HG03460 (cell line): ENCODE measurements at regions not wholly inside any gene's neighbourhood (a gene's known extent, or its start where the extent isn't known, plus 50 kb on each side); places are given as distances from the start of the nearest gene placed in this dataset.

Experiments used
- ATAC-seq: cut with Tn5 transposase; IDR thresholded peaks from one replicate; pipeline ENCODE4 v1.9.1; 2021; ENCODE audit not compliant: unreplicated experiment

DNA sequence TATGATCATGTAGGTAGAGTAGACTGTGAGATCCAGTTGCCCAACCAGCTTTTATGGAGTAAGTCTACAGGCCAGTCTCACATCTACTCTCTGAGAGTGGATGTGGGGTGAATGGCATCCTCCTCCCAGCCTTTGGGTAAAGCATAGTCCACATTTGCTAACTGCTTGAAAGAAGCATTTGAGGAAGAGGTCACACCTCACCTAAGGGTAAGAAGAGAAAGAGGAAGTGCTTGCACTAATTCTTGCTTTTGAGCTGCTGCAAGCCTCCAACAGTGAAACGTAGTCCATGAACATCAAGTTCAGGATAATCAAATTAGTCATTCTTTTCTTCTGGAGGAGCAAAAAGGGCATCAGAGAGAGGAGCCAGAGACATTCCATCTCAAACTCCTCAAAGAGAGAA lies 93.9 kb upstream of the AGR3 start:
- ATAC-seq, result no peak

DNA sequence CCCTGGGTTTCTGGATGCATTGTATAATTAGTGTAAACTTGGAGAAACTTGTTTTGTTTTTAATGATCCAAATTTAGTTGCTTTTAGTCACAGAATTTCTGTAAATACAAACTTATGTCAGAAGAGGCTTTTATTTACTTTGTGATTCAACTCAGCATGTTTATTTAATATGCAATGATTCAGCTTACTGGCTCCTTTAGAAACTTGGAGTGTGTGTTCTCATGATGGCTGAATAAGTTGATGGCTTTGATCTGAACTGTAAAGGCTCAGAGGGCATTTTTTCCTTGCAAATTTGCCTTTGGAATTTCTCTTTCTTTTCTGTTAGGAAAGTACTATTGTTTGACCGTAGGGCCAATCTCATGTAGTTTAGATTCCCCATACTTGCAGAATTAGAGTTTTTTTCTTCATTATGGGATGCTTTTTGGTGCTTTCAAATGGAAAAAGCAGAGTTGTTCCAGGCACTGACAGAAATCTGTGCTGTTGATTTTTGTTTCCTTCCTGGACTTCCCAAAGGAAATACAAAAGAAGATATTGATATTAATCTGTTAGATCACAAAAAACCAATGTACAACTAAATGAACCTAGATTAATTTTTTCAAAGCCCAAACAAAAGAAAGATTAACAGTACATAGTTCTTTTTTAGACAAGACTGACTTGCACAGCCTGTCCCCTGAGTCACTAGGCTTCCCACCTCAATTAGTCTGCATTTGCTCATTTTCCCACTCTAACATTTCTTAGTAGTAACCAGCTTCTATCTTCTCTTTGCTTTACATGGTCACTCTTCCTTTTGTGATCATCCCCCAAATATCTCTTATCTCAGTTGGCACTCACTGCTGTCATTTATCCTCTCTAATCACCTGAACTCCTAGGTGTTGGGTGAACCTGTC lies 96.8 kb upstream of the AGR3 start:
- no peak for ATAC-seq

DNA sequence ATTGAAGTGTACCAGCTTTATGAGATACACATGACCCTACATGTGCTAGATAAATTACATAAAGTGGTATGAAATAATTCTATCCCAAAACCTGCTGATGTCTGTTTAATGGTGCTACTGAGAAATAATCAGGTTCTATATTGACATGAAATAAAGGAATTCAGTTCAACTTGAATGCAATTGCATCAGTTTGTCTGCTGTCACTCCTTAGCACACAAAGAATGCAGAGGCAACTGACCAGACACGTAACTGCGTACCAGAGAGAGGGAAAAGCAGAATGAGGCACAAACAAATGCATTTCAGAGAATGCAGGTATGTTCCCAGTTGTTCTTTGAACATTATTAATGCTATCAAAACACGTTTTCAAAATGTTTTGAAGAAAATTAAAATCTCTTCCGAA lies 98.8 kb upstream of the AGR3 start:
- no peak for ATAC-seq

DNA sequence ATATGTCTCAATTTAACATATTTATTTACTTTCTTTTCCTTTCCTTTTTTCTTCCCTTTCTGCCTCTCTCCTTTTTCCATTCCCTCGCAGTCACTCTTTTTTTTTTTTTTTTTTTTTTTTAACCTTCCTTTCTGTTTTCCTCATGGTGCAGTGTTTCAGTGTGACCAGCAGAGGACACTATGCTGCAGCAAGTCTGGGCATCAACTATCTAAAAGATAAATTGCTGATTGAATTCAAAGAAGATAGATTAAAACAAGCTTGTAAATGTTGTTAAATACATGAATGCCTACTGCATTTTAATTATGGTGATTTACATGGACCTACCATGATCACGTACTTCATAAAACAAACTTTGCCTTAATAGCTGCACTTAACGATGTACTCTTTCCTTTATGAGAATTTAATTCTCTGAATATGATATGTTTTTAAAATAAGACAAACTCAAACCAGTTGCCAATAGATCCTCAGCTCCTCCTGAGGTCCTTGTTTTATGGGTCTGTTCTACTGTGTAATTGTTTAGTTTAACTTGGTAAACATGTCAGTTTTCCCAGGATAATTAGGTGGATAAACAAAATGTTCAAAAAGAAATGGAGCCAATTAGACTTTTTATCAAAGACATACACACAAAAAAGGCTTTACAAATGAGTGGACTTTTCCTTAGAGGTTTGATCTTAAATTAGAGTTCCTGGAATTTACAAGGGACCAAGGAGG lies 101.0 kb upstream of the AGR3 start:
- no peak for ATAC-seq

DNA sequence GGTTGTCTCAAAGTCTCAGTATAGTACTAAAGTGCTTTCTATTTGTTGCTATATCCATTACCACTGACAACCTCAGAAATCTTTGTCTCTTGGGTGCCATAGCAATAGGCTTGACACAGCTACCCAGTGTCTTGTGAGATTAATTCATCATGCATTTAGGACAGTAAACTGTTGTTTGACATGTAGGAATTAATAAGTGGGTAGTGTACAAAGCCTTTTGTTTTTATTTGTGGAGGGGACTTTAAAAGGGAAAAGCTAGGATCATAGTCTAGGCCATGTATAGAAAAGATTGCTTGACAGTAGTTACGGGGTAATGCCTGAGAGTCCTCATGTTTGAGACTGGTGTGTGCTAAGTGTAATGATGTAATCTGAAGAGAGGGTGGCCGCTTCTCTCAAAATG lies 102.6 kb upstream of the AGR3 start:
- ATAC-seq, result no peak

DNA sequence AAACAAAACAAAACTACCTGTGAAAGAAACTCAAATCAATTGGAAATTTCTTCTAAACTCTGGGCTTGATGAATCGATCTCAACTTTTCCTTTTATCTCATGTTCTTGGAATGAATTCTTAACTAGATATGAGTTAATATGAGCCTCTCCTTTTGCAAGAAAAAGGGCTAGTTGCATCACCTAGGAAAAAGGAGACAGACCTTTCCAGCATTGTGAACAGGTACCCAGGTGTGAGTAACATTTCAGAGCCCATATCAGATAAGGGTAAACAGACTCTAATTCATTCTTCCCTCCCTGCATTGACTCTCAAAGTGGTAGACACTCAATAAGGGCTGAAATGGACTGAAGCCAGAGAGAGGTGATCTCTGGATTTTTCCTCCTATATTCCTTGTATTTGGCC lies 103.8 kb upstream of the AGR3 start:
- ATAC-seq, result no peak

DNA sequence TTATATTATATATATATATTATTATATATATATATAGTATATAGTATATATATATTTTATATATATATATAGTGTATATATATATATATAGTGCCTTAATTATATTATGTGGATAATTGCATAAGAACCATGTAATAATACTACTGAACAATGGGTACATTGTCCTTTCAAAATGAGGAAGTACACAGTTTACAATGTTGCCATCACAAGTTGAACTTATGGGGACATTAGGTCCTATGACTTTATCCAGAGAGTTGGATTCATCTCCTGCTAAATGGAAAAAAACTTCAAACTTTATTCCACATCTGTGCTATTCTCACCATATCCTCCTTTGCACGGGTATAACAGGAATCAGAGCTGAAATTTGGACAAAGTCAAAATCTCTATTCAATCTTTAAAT lies 105.0 kb upstream of the AGR3 start:
- no peak for ATAC-seq

DNA sequence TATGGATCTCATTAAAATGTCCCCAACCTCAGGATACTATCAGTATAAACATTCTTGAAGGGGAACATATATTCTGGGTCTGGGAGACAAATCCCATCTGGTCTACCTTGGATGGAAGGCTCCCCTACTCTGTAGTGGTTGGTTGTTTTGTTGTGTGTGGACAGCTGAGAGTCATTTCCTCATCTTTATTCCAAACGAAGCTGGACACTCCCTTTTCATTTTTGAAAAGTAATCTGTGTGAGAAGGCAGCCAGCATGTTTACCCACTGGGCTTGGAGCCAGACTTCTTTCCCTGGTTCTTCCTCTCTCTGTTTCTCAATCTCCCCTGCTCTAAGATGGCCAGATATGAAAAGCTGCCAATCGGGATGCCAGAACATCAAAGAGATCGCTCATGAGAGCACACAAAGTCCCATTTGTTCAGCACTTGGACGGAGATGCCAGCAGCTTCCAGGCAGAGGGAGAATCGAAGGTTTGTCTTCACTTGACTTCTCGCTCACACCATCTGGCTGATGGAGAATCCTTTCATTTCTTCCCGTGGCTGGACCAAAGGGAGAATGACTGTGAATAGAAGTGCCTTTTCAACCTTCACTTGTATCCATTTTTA lies 108.1 kb upstream of the AGR3 start:
- ATAC-seq, result no peak

DNA sequence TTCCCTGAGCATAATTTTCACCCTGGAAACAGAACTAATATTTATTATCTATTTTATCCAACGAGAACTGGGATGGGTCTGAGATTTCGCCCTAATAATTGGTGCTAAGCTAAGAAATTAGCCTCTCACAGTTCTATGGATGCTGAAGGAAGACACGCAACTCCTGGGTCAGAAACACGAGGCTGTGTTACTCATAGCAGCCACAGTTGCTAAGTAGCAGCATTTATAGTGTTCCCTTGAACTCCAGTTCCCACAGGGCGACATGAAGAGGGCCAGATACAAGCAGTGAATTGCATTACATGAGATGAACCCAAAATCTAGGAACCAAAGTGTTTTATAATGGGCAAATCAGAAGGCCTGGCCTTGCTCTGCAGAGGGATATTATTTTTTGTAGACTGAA lies 109.8 kb upstream of the AGR3 start:
- no peak for ATAC-seq

DNA sequence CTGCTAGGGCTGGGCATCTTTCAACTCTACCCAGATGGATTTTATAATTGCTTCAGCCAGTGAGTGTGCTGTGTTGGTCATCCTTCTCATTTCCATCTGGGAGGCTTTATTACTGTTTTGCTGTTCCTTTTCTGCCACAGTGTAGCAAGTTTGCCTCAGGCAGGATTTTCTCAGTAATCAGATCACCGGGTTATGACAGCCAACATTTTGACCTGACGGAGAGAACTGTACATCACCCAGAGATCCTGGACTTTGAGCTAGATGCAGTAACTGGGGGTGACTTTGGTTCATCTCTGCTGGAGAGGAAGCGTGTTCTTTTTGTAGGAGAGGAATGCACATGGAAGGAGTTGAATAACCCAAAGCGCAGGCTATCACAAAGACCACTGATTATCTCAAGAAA lies 111.8 kb upstream of the AGR3 start:
- no peak for ATAC-seq

DNA sequence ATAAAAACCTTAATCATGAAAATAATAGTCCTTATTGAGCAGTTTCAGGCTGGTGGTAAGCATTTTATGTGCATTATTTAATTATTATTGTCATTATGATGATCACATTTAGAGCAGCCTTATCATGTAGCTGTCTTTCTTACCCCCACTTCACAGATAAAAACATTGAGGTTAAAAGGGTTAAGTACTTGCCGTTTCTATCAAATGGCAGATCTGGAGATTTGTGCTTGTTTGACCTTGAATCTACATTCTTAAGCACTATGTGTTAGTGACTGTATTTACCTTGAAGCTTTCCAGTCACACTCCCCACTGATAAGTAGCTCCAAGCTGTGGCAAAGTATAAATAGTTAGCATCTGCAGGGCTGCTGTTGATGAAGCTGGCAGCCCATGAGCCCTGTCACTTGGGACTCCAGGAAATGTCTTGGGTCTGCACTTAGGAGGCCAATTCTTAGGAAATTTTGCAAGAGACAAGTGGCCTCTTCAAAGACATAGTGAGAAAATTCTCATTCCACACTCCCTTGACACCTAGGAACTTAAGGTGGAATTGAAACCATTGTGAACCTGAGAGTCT lies 116.8 kb upstream of the AGR3 start:
- no peak for ATAC-seq

DNA sequence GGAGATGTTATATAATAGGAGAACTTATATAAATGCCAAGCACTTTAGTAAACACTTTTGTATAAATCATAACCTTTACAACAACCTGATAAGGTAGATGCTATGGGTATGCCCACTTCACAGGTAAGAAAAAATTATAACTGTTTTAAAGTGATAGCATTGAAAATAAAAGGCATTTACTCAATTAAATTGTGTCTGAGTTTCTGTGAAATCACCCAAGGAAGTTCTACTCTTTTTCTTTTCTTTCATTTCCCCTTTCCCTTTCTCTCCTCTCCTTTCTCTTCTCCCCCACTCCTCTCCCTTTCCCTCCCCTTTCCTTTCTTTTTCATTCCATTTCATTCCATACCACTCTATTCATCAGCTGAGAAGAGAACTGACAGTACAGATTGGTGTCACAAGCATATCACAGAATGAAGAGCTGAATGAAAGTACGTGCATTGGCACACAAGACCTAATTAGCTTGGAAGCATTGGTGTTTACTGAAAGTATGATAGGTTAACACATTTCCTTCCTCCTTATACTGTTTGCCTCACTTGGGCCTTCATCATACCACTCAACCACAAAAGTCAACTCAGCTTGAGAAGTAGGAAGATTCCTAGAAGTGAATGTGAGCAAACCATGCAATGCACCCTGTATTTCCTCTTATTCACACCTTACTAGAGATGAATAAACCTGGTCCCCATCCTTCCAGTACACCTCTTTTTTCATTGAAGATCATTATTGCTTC lies 117.9 kb upstream of the AGR3 start:
- ATAC-seq, result no peak

DNA sequence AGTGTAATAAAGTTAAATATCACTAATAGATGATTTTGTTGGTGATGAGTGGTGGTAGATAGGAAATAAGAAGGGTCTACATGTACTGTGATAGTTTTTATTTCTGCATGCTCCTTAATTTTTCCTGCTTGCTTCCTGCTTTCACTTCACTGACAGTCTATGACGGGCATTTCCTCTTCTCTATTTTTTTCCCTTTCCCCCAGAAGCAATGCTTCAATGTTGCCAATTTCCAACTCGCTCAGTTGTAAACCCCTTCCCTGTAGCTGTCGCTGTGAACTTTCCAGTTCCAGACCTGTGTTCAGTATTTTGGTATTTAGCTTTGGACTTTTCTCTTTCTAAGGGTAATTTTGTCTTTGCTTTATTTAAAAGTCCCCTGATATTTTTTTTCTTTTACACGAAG lies 123.5 kb upstream of the AGR3 start:
- ATAC-seq, result no peak

DNA sequence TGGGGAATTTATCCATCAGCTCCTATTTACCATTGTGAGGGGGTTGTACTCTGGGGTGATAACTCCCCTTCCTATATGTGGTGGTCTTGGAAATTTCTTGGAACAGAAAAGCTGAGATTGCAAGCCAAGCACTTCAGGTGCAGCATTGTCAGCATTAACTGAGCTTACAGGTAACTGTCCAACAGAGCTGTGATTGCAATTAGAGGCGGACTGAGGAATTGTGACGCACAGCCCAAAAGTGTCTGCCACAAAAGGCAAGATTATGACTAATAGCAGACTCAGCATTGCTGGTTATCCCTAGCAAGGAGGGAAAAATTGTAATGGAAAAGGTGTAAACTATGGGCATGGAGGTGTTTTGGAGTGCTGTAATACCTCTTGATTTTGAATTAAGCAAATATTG lies 126.1 kb upstream of the AGR3 start:
- no peak for ATAC-seq

DNA sequence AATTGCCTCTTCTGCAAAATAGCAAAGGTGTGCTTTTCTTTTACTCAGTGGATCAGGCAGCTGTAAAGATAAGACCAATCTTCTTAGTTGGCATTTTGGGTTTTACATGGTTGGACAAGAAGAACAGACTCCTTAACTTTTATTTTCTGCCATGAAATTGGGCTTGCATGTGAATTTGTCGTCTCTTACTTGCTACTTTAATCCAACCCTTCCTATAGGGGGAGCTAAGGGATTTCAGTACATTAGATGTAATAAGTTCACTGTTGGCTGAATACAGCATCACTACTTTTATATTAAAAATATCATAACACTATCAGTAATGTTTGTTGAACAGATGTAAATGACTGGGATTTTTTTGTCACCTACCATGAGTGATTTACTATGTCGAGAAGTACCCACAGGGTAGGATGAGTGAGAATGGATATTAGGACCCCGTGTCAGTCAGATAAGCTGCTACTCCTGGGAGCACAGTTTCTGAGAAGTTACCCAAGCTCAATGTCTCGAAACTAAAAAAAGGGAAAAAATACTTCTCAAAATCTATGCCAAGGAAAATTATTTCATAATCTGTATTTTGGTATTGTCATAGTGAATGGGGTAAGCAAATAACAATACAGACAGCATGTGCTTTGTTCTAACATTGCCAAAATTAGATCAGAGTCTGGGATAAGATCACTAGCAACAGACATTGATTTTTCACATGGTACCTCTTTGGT lies 127.4 kb upstream of the AGR3 start:
- ATAC-seq, result no peak

DNA sequence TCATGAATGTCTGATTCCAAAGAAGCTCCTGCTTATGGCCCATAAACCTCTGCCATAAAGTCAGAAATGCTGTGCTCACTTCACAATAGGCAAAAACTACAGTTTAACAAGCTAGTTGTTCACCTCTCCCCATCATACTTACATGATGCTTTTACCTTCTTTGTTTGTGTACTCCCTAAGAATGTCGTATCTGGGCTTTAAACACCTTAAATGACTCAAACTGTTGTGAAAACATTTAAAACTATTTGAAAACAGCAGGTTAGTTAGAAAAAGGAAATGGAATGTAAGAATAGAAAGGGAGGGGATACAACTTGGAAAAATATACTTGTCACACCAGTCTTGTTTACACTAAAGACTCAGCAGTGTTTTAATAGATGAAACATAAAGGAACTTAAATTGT lies 128.2 kb upstream of the AGR3 start:
- ATAC-seq, result no peak

DNA sequence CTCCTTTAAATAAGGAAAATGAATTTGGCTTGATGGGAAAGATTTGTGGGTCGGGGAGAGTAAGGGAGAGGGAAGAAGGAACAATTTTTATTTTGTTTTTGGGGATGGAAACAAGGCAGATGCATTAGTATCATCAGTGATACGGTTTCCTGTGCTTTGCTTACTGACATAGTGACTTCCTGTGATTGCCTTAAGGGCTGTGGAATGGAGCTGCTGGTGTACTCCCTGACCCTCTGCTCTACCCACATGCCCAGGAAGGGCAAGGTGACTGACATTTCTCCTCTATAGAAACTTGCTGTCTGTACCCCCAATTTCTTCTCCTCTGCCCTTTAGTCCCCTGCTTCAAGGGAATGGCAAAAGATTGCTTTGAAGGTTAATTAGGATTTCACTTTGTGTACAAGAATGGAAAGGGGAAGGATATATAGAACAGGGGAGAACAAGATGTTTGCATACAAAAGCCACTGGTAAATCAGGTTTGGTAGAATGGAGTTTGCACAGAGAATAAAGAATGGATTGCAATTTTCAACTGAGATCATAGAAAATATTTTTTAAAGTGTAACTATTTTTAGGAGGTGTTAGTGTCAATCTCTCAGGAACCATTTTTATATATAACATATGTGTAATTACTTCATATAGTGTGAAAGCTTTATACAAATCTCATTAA lies 129.0 kb upstream of the AGR3 start:
- no peak for ATAC-seq

DNA sequence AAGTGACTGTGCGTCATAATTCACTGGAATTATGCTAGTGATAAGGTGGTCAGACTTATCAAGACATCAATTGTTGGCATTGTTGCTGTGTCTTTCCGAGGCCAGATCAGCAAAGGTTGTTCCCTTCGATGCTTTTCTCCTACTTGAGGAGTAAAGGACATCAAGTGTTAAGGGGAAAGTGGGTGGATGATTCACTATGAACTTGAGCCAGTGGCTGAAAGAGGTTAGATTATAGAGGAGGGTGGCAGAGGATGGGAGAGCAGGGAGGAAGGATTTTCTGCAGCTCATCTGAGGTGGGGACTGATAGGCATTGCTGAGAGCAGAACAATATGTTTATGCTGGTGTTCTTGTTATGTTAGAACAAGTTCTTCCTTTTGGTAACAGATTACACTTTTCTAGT lies 131.4 kb upstream of the AGR3 start:
- no peak for ATAC-seq

DNA sequence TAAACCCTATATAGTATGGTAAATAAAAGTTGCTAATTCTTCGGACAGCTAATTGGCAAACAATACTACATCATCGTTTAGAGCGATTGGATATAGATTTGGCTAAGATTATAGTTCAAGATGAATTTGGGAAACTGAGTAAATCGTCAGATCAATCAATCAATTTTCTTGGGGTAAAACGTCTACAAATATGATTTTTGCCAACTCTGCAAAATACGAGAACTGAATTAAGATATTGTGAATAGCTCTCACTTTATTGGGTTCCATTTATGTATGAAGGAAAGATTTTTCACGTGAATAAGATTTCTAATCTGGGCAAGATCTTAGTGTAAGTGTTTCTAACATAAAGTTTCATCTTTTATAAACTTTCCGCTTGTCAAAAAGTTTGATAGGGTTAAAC lies 132.9 kb upstream of the AGR3 start:
- ATAC-seq, result no peak

DNA sequence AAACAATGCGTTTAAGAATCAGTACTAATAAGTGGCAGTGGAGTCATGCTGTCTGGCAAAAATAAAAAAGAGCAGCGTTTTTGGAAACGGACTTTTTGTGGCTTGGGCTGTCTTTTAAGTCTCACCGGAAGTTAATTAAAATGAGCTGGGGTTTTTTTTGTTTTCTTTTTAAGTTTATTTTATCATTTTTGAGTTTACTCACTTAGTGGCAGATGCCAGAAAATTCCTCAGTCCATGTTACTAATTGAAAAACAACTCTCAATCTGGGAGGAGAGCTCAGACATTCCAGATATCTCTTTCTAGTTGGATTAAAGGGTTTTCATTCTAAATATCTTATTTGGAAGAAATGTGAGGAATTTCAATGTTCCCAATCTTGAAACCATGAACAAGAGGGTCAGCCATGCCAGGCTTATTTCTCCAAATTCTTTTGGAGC lies 133.8 kb upstream of the AGR3 start:
- no peak for ATAC-seq
